NCI-H2107 treated with DMSO at 0.1 percent for 48 hours (cell line): ENCODE measurements at regions not wholly inside any gene's neighbourhood (a gene's known extent, or its start where the extent isn't known, plus 50 kb on each side); places are given as distances from the start of the nearest gene placed in this dataset.

Experiments
- DNase-seq: peaks from one replicate; lab custom pipeline; 2025; ENCODE audit not compliant: unreplicated experiment; lab: John Stamatoyannopoulos, UW

GRCh38 chr4:129532573-129532972 lies 436.6 kb downstream of the C4orf33 start:
- no peak for DNase-seq

- DNase-seq = no peak
Measured at GRCh38 chr4:129543299-129543698, 447.3 kb downstream of the C4orf33 start.

DNA sequence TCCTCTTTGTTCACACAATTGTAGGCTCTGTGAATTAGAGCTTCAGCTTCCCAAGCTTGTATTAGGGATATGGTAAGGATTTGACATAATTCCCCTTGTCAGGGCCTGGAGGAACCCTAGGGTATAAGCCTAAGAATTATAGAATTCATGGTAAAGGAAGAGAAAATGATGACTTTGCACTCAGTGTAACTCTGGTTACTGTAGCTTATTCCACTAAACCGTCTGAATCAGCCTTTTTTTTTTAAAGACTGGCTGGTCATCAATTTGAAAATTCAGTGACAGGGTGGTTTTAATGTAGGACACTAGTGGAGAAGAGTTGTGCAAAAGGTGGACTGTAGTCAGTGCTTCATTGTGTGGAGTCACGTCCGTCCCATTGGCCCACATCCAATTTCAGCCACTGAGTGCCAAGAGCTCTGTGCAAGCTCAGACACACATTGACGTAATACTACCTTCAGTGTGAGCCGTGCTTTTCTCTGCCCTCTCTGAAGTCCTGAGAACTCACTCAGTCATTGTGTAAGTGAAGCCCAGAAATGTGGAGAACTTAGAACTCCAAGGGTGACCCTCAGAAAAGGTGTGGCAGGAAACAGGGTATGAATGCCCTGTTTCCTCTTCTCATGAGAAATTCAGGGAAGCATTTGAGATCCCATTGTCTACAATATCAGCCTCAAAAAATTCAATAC lies 449.8 kb downstream of the C4orf33 start:
- no peak for DNase-seq

- no peak for DNase-seq
Measured at GRCh38 chr4:129546531-129546930, 450.6 kb downstream of the C4orf33 start.

- DNase-seq = no peak
Measured at GRCh38 chr4:129550281-129550785, 454.4 kb downstream of the C4orf33 start.

GRCh38 chr4:129561280-129561679 lies 465.3 kb downstream of the C4orf33 start:
- no peak for DNase-seq

DNA sequence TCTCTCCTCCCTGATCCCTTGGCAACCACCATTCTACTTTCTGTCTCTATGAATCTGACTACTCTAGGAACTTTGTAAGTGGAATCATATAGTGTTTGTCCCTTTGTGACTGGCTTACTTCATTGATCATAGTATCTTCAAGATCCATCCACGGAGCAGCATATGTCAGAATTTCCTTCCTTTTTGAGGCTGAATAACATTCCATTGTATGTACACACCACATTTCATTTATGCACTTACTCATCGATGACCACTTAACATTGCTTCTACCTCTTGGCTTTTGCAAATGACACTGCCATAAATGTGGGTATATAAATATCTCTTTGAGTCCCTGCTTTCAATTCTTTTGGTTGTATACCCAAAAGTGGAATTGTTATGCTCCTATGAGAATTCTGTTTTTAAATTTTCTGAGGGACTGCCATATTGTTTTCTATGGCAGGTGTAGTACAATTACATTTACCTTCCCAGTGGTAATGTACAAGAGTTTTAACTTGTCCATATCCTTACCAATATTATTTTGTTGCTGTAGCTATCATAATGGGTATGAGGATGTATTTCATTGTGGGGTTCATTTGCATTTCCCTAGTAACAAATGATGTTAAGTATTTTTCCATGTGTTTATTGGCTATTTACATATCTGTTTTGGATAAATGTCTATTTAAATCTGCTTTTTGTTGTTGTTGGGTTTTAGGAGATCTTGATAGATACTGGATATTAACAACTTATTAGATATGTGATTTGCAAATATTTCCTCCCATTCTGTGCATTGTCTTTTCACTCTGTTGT lies 466.1 kb downstream of the C4orf33 start:
- DNase-seq = no peak

DNA sequence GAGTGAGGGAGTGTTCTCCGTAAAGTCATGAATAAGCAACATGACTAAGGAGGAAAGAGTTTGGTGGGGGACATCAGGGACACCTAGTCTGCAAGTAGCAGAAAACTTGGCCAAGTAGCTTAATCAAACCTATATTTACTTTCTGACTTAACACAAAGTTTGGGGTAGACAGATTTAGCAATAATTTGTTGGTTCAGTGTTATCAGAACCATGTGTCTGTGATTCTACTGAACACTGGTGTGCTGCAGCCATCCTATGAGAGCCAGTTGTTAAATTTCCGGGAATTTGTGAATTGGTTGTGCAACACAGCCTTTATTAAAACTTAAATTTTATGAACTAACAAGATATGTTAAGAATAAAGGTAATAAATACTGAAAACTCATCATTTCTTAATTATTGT lies 469.3 kb downstream of the C4orf33 start:
- DNase-seq = no peak

DNA sequence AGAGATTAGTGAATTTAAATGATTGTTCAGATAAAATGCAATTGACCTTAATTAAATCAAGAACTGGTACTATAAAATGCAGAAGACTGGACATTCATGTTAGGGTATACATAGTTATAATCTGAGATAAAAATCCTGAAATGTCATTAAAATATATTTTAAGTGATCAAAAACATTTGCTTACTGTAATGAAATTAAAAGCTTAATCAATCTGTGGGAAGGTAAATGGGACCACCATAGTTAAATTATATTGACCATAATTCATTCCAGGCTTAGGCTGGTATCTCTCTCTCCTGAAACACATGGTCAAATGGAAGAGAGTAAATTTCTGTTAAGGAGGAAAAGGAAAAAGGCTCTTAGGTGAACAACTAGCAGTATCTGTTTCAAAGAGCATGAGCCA lies 474.4 kb downstream of the C4orf33 start:
- DNase-seq = no peak

GRCh38 chr4:129578336-129578735 lies 482.4 kb downstream of the C4orf33 start:
- DNase-seq = no peak

- no peak for DNase-seq
Measured at GRCh38 chr4:129581305-129581704, 485.4 kb downstream of the C4orf33 start.

DNA sequence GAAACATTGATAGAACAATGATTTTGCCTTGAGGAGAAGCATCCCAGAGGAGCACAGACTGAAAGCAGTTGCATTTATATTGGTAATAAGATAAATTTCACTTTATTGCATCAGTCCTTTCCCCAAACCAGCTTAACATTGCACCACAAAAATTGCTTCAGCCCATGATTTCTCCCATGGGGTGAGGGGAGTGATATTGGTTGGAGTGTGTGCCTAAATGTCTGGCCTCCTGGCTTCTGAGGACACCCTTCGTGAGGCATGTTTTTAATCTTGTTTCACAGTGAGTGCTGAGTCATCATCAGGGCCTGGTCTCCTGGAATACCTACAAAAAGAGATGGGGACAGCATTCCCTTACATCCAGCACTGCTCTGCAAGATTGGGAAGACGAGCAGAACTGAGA lies 487.9 kb downstream of the C4orf33 start:
- DNase-seq = no peak

DNA sequence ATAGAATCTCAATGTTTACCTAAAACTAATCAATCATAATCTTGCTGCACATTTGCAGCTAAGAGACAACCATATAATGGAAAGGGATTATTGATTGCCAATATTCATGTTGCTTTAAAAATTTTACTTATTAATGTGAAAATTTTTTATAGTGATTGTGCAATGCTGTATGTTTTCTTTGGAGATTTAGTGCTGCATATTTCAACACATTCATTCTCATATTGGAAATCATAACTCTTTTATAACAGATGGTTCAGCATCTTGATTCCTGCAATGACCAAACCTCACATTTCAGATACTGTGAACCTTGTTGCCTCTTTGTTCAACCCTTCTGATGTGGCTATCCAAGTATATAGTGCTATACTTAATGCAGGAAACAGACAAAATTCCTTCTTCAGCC lies 502.6 kb downstream of the C4orf33 start:
- DNase-seq = no peak

DNA sequence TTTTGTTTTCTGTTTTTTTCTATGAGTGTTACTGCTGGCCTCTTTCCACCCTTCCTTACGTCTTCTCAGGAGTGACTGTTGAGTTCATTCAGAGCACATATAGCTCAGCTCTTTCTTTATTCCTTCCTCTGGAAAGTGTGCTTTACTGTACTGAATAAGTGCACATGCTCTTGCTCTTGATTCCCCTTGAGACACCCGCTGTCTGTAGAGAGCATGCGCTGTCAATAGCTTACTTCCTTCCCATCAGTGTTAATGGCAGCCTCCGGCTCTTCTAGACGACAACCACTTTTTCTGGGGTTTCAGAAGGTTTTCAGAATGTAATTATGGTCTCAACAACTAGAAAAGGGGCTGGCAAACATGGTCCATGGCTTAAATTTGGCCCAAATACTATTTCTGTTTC lies 504.9 kb downstream of the C4orf33 start:
- no peak for DNase-seq

GRCh38 chr4:129602447-129602846 lies 506.5 kb downstream of the C4orf33 start:
- no peak for DNase-seq

GRCh38 chr4:129603241-129603931 lies 507.4 kb downstream of the C4orf33 start:
- no peak for DNase-seq

DNA sequence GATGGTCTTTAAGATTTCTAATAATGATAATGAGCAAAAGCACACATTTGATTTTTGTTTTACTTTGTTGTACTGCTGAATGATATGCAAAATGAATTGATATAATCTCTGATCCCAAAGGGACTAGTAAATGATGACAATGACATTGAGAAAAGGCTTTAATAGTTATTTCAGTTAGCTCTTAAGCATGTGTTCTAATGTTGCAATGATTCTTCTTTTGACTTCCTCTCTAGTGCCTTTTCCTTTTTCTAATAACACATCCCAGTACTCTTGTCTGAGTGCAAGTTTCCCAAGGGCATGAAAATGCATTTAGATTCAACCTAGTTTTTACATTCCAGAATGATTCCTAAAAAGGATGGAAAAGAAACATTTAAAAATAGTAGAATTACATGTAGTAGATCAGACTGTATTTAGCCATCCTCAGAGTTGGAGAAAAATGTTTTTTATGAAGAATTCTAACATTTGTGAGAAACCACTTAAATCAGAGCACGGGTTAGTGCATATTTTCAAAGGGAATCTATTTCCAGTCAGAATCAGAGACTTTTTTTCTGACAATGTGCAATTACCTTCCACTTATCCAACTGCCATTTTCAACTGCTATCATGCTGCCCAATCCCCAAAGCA lies 508.8 kb downstream of the C4orf33 start:
- DNase-seq = no peak

- DNase-seq = no peak
Measured at GRCh38 chr4:129614611-129615010, 518.7 kb downstream of the C4orf33 start.

GRCh38 chr4:129622566-129622965 lies 526.6 kb downstream of the C4orf33 start:
- no peak for DNase-seq

GRCh38 chr4:129623233-129623875 lies 527.4 kb downstream of the C4orf33 start:
- DNase-seq = no peak

- no peak for DNase-seq
Measured at GRCh38 chr4:129641179-129641578, 545.2 kb downstream of the C4orf33 start.
